Midbrain (tissue), 1 donor: ENCODE measurements at regions not wholly inside any gene's neighbourhood (a gene's known extent, or its start where the extent isn't known, plus 50 kb on each side); places are given as distances from the start of the nearest gene placed in this dataset.

Experiments used
- DNase-seq: peaks from one replicate; lab custom pipeline; 2025; lab: John Stamatoyannopoulos, UW

- no peak for DNase-seq
These were observed 151.4 kb downstream of the RAP2B start for GRCh38 chr3:153313302-153313965.

GRCh38 chr3:153314038-153314437, 152.0 kb downstream of the RAP2B start:
- no peak for DNase-seq

GRCh38 chr3:153315781-153316180, 153.8 kb downstream of the RAP2B start:
- DNase-seq: no peak

GRCh38 chr3:153319705-153320554, 157.9 kb downstream of the RAP2B start:
- no peak for DNase-seq

- DNase-seq: no peak
These were observed 158.6 kb downstream of the RAP2B start for GRCh38 chr3:153320585-153321128.

GRCh38 chr3:153328690-153329089, 166.7 kb downstream of the RAP2B start:
- no peak for DNase-seq

- DNase-seq: no peak
These were observed 168.9 kb downstream of the RAP2B start for GRCh38 chr3:153330901-153331300.

- no peak for DNase-seq
These were observed 169.7 kb downstream of the RAP2B start for GRCh38 chr3:153331676-153332075.

- no peak for DNase-seq
These were observed 172.5 kb downstream of the RAP2B start for GRCh38 chr3:153334558-153334957.

- no peak for DNase-seq
These were observed 175.3 kb downstream of the RAP2B start for GRCh38 chr3:153337369-153337768.

- no peak for DNase-seq
These were observed 176.5 kb downstream of the RAP2B start for GRCh38 chr3:153338487-153338886.

GRCh38 chr3:153339065-153339464, 177.0 kb downstream of the RAP2B start:
- DNase-seq: no peak

GRCh38 chr3:153343988-153344782, 182.2 kb downstream of the RAP2B start:
- DNase-seq: no peak

GRCh38 chr3:153348457-153349107, 186.6 kb downstream of the RAP2B start:
- no peak for DNase-seq

- DNase-seq: no peak
These were observed 187.1 kb downstream of the RAP2B start for GRCh38 chr3:153349108-153349499.

- no peak for DNase-seq
These were observed 188.4 kb downstream of the RAP2B start for GRCh38 chr3:153350420-153350819.

GRCh38 chr3:153354641-153355040, 192.6 kb downstream of the RAP2B start:
- DNase-seq: no peak

GRCh38 chr3:153355559-153355958, 193.5 kb downstream of the RAP2B start:
- no peak for DNase-seq

- DNase-seq: no peak
These were observed 194.9 kb downstream of the RAP2B start for GRCh38 chr3:153356908-153357307.

- DNase-seq: peak; percentile 15
These were observed 195.4 kb downstream of the RAP2B start for GRCh38 chr3:153357436-153357835.

GRCh38 chr3:153369561-153370374, 207.7 kb downstream of the RAP2B start:
- DNase-seq: no peak
